ENCODE measurements at regions not wholly inside any gene's neighbourhood (a gene's known extent, or its start where the extent isn't known, plus 50 kb on each side); places are given as distances from the start of the nearest gene placed in this dataset.

- no peak for TF ChIP-seq CTCF (IDR thresholded peaks at IDR 0.05; ENCODE audit: low read depth, low read length)
- Histone ChIP-seq H3K27me3 (ENCODE audit: insufficient read depth, low read depth, severe bottlenecking) (peaks cover 19% of the 10 kb centered on the region), H3K36me3 (no peaks in the 10 kb centered on the region), H3K4me3 (ENCODE audit: low read depth, low read length) (no peak overlapping the region), H3K9me3 (ENCODE audit: severe bottlenecking) (peaks cover 4% of the 10 kb centered on the region), H3K27ac (no peak overlapping the region)
- no peak for DNase-seq
Measured at GRCh38 chr12:125487336-125487735, 422.1 kb downstream of the AACS start.

GRCh38 chr12:125491553-125491952 is 426.3 kb downstream of the AACS start:
- H3K36me3 ChIP-seq = no peaks in the 10 kb centered on the region
- DNase-seq = no peak
- H3K4me3 ChIP-seq (ENCODE audit: low read depth, low read length) = no peak overlapping the region
- H3K9me3 ChIP-seq (ENCODE audit: severe bottlenecking) = no peaks in the 10 kb centered on the region
- no peak overlapping the region for H3K27ac ChIP-seq
- no peak for TF ChIP-seq CTCF (IDR thresholded peaks at IDR 0.05; ENCODE audit: low read depth, low read length)
- peaks cover 16% of the 10 kb centered on the region for H3K27me3 ChIP-seq (ENCODE audit: insufficient read depth, low read depth, severe bottlenecking)

- no peak for DNase-seq
- Histone ChIP-seq H3K27ac (no peak overlapping the region), H3K27me3 (ENCODE audit: insufficient read depth, low read depth, severe bottlenecking) (peaks cover 19% of the 10 kb centered on the region), H3K9me3 (ENCODE audit: severe bottlenecking) (no peaks in the 10 kb centered on the region), H3K36me3 (no peaks in the 10 kb centered on the region), H3K4me3 (ENCODE audit: low read depth, low read length) (no peak overlapping the region)
- no peak for TF ChIP-seq CTCF (IDR thresholded peaks at IDR 0.05; ENCODE audit: low read depth, low read length)
Measured at GRCh38 chr12:125492354-125493270, 427.4 kb downstream of the AACS start.

GRCh38 chr12:125493704-125494308 is 428.6 kb downstream of the AACS start:
- Histone ChIP-seq H3K9me3 (ENCODE audit: severe bottlenecking) (no peaks in the 10 kb centered on the region), H3K36me3 (no peaks in the 10 kb centered on the region), H3K4me3 (ENCODE audit: low read depth, low read length) (no peak overlapping the region), H3K27ac (no peak overlapping the region), H3K27me3 (ENCODE audit: insufficient read depth, low read depth, severe bottlenecking) (peaks cover 23% of the 10 kb centered on the region)
- DNase-seq = no peak
- no peak for TF ChIP-seq CTCF (IDR thresholded peaks at IDR 0.05; ENCODE audit: low read depth, low read length)

- no peak for TF ChIP-seq CTCF (IDR thresholded peaks at IDR 0.05; ENCODE audit: low read depth, low read length)
- DNase-seq = no peak
Measured at GRCh38 chr12:125503128-125503527, 437.9 kb downstream of the AACS start.

More at GRCh38 chr12:125503128-125503527, 437.9 kb downstream of the AACS start:
- H3K27ac ChIP-seq = no peak overlapping the region
- no peaks in the 10 kb centered on the region for H3K36me3 ChIP-seq
- no peaks in the 10 kb centered on the region for H3K9me3 ChIP-seq (ENCODE audit: severe bottlenecking)
- no peak overlapping the region for H3K4me3 ChIP-seq (ENCODE audit: low read depth, low read length)
- H3K27me3 ChIP-seq (ENCODE audit: insufficient read depth, low read depth, severe bottlenecking) = peaks cover 6% of the 10 kb centered on the region
